ENCODE measurements at regions not wholly inside any gene's neighbourhood (a gene's known extent, or its start where the extent isn't known, plus 50 kb on each side); places are given as distances from the start of the nearest gene placed in this dataset.

DNA sequence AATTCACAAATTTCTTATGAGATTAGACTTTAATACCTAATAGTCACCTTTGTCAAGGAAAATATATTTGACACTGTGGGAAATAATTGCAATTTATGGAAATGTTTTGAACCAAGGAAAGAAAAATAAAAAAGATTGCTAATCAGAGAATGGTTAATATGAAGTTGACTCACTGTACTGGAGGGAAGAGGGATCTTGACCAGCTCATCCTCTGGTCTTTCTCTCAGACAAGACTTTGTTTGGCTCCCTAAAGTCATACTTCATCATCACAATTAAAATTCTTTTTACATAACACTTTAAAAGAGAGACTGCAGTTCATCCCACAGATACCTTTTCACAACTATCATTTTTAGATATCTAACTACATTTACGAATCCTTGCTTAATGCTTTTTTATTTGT is 538.5 kb upstream of the ZEB2 start:
- no peak for DNase-seq (ENCODE audit: extremely low read depth, low read depth)

DNA sequence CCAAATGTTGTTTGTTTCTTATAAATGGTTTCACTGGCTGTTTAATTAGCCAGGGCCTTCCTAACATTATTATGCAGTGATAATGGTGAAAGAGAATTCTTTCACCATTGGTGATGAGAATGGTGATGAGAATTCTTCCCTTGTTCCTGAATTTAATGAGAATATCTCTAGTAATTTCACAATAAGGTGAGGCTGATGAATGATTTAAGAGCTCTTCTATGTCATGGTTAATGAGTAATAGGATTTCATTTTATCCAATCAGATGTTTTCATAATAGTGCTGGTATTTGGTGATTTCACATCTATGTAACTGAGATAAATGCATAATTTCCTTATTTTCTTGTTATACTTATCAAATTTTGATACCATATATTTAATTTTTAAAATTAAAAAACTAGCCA is 535.7 kb upstream of the ZEB2 start:
- no peak for DNase-seq (ENCODE audit: extremely low read depth, low read depth)

- DNase-seq (ENCODE audit: extremely low read depth, low read depth) = no peak
These were observed 530.2 kb upstream of the ZEB2 start for GRCh38 chr2:145050134-145050533.

GRCh38 chr2:145049475-145049874 is 529.6 kb upstream of the ZEB2 start:
- no peak for DNase-seq (ENCODE audit: extremely low read depth, low read depth)

DNA sequence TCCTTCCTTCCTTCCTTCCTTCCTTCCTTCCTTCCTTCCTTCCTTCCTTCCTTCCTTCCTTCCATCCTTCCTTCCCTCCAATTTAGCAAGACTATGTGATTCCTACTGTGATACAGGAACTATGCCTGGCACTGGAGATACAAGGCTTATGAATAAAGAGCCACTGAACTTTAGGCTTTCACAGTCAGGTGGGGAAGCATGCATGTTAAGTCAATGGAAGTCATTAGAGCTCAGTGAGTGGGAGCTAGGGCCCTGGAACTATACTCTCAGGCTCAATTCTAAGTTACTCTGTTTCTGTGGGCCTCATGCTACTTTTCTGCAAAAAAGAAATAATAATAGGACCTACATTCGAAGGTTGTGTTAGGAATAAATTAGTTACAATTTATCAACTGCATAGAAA is 527.6 kb upstream of the ZEB2 start:
- no peak for DNase-seq (ENCODE audit: extremely low read depth, low read depth)

GRCh38 chr2:145044491-145044890 is 524.6 kb upstream of the ZEB2 start:
- DNase-seq (ENCODE audit: extremely low read depth, low read depth) = no peak

GRCh38 chr2:145043399-145043834 is 523.5 kb upstream of the ZEB2 start:
- DNase-seq (ENCODE audit: extremely low read depth, low read depth) = no peak

- DNase-seq (ENCODE audit: extremely low read depth, low read depth) = no peak
These were observed 521.8 kb upstream of the ZEB2 start for GRCh38 chr2:145041706-145042105.

- DNase-seq (ENCODE audit: extremely low read depth, low read depth) = no peak
These were observed 520.5 kb upstream of the ZEB2 start for GRCh38 chr2:145040433-145040832.

DNA sequence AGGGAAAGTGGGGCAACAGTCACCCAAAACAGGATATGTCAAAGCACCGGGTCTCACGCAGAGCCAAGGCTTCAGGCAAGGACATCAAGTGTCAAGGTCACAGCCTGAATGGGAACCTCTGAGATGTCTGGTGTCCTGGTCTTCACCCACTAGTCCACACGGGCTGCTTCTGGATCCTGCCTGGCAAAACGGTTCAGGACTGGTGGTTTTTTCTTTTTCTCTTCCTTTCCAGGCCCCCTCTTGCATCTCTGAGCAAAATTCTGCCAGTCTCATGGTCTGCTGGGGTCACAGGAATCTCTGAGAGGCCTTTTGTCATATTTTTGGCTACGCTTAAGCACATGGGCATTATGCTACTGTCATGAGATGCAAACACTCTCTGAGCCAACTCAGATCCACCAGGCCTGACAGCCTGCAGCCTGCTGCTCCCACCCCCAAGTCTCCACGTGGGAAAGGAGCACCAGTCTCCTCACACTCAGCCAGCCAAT is 518.2 kb upstream of the ZEB2 start:
- DNase-seq (ENCODE audit: extremely low read depth, low read depth) = no peak

DNA sequence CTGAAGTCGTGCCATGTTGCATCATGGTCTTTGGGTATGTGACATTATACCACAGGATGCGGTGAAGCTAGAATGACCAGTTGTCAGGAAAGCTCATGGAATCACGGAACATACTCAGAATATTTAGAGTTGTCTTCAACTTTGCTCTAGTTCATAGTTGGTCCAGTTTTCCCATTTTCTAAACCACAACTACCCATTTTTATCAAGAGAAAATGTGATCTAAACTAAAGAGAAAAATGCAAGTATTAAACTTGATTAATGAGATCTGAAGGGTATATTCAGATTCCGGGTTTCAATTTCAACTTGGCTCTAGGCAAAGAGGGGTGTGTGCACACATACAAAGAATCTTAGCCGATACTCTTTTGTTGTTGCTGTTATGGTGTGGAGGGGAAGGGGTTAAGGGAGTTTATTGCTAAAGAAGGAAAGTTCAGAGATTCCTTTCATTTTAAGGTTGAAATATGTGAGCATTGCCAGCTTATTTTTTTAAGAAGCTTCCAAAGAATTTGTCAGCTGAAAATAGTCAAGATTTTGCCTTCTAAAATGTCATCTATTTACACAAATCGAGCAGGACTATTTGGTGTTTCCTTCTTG is 516.6 kb upstream of the ZEB2 start:
- no peak for DNase-seq (ENCODE audit: extremely low read depth, low read depth)

- no peak for DNase-seq (ENCODE audit: extremely low read depth, low read depth)
These were observed 514.6 kb upstream of the ZEB2 start for GRCh38 chr2:145034511-145034910.

- no peak for DNase-seq (ENCODE audit: extremely low read depth, low read depth)
These were observed 513.5 kb upstream of the ZEB2 start for GRCh38 chr2:145033438-145033837.

DNA sequence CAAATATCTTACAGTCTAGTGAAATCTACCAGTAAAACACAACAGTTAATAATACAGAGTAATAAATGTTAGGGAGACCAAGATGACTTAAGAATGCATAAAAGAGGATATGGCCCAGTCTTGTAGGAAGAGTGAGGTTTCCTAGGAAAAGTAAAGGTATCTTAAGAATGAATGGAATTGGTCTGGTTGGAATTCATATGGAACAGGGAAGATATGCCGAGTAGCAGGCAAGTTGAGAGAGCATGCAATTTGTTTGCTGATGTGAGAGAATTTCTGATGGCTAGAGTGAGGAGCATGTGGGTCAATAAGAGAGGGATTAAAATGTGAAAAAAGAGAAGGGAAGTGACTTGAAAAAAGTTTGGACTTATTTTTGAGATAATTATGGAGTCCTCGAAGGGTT is 512.9 kb upstream of the ZEB2 start:
- DNase-seq (ENCODE audit: extremely low read depth, low read depth) = no peak

GRCh38 chr2:145029873-145030272 is 510.0 kb upstream of the ZEB2 start:
- DNase-seq (ENCODE audit: extremely low read depth, low read depth) = no peak

GRCh38 chr2:145029081-145029480 is 509.2 kb upstream of the ZEB2 start:
- DNase-seq (ENCODE audit: extremely low read depth, low read depth) = no peak

DNA sequence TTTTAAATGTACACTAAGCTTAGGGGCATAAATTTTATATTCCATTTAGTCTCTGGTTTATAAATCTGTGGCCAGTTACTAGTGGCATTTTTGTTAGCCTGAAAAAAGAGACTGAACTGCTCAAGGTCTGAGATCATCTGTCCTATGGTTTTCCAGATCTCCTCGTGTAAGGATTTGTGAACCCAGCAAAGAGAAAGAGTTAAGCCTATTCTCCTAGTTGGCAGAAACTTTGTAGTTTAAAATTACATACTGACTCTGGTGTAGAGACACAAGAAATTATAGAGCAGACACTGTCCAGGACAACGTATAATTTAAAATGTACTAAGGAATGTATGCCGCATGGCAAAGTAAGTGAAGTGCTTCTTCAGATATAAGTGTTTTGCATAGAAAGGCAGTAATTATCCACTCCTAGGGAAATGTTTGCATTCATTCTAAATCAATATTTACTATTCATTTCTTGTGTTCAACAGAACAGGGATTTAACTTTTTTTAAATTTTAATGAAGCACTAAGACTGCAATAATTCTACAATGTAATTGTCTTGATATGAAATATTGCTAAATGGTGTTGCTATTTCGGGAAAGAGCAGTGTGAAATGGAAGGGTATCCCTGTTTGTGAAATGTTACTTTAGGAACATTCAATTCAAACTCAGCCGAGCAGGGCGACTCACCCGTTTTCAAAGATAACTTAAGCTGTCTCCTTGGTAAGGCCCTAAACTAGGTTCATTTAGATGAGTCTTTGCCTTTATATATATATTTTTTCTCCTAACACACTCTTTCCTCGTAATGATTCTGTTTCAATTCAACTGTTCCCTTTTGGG is 508.4 kb upstream of the ZEB2 start:
- no peak for DNase-seq (ENCODE audit: extremely low read depth, low read depth)

- DNase-seq (ENCODE audit: extremely low read depth, low read depth) = no peak
These were observed 506.8 kb upstream of the ZEB2 start for GRCh38 chr2:145026456-145027455.

DNA sequence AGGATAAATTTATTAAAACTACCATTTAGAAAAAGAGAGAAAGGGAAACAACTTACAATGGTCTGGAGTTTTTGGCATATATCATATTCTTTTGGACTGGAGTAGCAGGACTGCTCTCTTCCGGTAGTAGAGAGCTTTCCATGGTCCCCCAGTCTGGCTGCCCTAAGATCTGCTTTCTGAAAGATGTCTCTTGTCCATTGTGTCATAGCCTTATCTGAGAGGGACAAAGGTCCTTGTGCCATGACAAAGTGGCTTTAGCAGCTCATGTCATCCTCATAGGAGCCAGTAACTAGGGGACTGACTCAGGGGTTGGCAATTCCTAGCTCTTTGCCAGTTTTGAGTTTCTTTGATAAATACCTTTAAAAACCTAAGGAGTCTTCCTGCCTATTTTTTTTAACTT is 505.5 kb upstream of the ZEB2 start:
- no peak for DNase-seq (ENCODE audit: extremely low read depth, low read depth)

GRCh38 chr2:145023334-145023934 is 503.5 kb upstream of the ZEB2 start:
- DNase-seq (ENCODE audit: extremely low read depth, low read depth) = no peak

Measured in NCI-H460 (cell line).